ENCODE measurements at regions not wholly inside any gene's neighbourhood (a gene's known extent, or its start where the extent isn't known, plus 50 kb on each side); places are given as distances from the start of the nearest gene placed in this dataset.
"Not testable (repeated sequence)": the region's sequence is repeated elsewhere in the genome, so short reads cannot be mapped to it uniquely, and the experiment has no call there.

- ATAC-seq, result no peak
These were observed 117.2 kb downstream of the IPO8 start for GRCh38 chr12:30578426-30578825.

- ATAC-seq, result no peak
These were observed 122.5 kb downstream of the IPO8 start for GRCh38 chr12:30573145-30573544.

- no peak for ATAC-seq
These were observed 125.3 kb downstream of the IPO8 start for GRCh38 chr12:30570211-30570890.

GRCh38 chr12:30569426-30569825 is 126.2 kb downstream of the IPO8 start:
- no peak for ATAC-seq

- ATAC-seq, result no peak
These were observed 127.2 kb downstream of the IPO8 start for GRCh38 chr12:30568453-30568852.

GRCh38 chr12:30567082-30567481 is 128.6 kb downstream of the IPO8 start:
- ATAC-seq, result no peak

GRCh38 chr12:30564394-30564793 is 131.3 kb downstream of the IPO8 start:
- ATAC-seq, result no peak

GRCh38 chr12:30548203-30548602 is 147.5 kb downstream of the IPO8 start:
- ATAC-seq, result no peak

- ATAC-seq, result peak; percentile 76
These were observed 149.5 kb downstream of the IPO8 start for GRCh38 chr12:30546121-30546520.

GRCh38 chr12:30544704-30545103 is 151.0 kb downstream of the IPO8 start:
- ATAC-seq, result not testable (repeated sequence)

GRCh38 chr12:30537228-30537627 is 158.4 kb downstream of the IPO8 start:
- peak; percentile 85 for ATAC-seq

- ATAC-seq, result no peak
These were observed 162.0 kb downstream of the IPO8 start for GRCh38 chr12:30533558-30534265.

GRCh38 chr12:30531731-30532678 is 163.7 kb downstream of the IPO8 start:
- peak; percentile 50 for ATAC-seq

- no peak for ATAC-seq
These were observed 166.0 kb downstream of the IPO8 start for GRCh38 chr12:30529489-30530269.

GRCh38 chr12:30525171-30525570 is 170.5 kb downstream of the IPO8 start:
- ATAC-seq, result no peak

GRCh38 chr12:30520285-30520684 is 175.4 kb downstream of the IPO8 start:
- ATAC-seq, result not testable (repeated sequence)

- ATAC-seq, result no peak
These were observed 176.1 kb downstream of the IPO8 start for GRCh38 chr12:30519535-30519934.

GRCh38 chr12:30517320-30517719 is 178.3 kb downstream of the IPO8 start:
- no peak for ATAC-seq

- ATAC-seq, result no peak
These were observed 180.3 kb downstream of the IPO8 start for GRCh38 chr12:30515351-30515750.

- no peak for ATAC-seq
These were observed 181.0 kb downstream of the IPO8 start for GRCh38 chr12:30514666-30515065.

GRCh38 chr12:30508205-30508967 is 187.3 kb downstream of the IPO8 start:
- no peak for ATAC-seq

- ATAC-seq, result no peak
These were observed 188.1 kb downstream of the IPO8 start for GRCh38 chr12:30507576-30507975.
